Loucy (cell line): ENCODE measurements at regions not wholly inside any gene's neighbourhood (a gene's known extent, or its start where the extent isn't known, plus 50 kb on each side); places are given as distances from the start of the nearest gene placed in this dataset.

ENCODE experiments used
- H2AFZ ChIP-seq: fragments of 200-600 bp; sonication (generic); 2 replicates; pipeline ENCODE4 v1.6.0; 2016; ENCODE audit warnings: antibody characterized with exemption, mild to moderate bottlenecking, low read length, moderate library complexity
- H3F3A ChIP-seq: fragments of 200-600 bp; 2 replicates; pipeline ENCODE4 v1.6.0; 2016; ENCODE audit warnings: antibody characterized with exemption, low read depth, mild to moderate bottlenecking
- H3K27me3 ChIP-seq: fragments of 200-600 bp; sonication (generic); 2 replicates; pipeline ENCODE4 v1.6.1; 2014; ENCODE audit warnings: low read length, mild to moderate bottlenecking; ENCODE audit not compliant: insufficient read depth, poor library complexity, severe bottlenecking
- H3K36me3 ChIP-seq: fragments of 200-600 bp; sonication (generic); 2 replicates; pipeline ENCODE4 v1.6.1; 2016; ENCODE audit warnings: low read length; ENCODE audit not compliant: insufficient read depth
- H3K4me1 ChIP-seq: fragments of 200-600 bp; sonication (generic); 2 replicates; pipeline ENCODE4 v1.5.1; 2014; ENCODE audit warnings: low read length, mild to moderate bottlenecking; ENCODE audit not compliant: insufficient read depth, poor library complexity, severe bottlenecking
- H3K4me2 ChIP-seq: fragments of 200-600 bp; sonication (generic); 2 replicates; pipeline ENCODE4 v1.6.0; 2014; ENCODE audit warnings: antibody characterized with exemption, low read length, low read depth, mild to moderate bottlenecking; ENCODE audit not compliant: poor library complexity, severe bottlenecking
- H3K4me3 ChIP-seq: fragments of 200-600 bp; sonication (generic); 2 replicates; pipeline ENCODE4 v1.5.1; 2014; ENCODE audit warnings: low read length, mild to moderate bottlenecking, mixed read lengths; ENCODE audit not compliant: poor library complexity, severe bottlenecking
- H3K79me2 ChIP-seq: fragments of 200-600 bp; sonication (generic); 2 replicates; pipeline ENCODE4 v1.6.1; 2014; ENCODE audit warnings: low read length; ENCODE audit not compliant: insufficient read depth
- H3K9ac ChIP-seq: fragments of 200-600 bp; sonication (generic); 2 replicates; pipeline ENCODE4 v1.6.0; 2014; ENCODE audit warnings: mild to moderate bottlenecking, low read depth, low read length, moderate library complexity; ENCODE audit not compliant: poor library complexity, severe bottlenecking
- H3K9me2 ChIP-seq: fragments of 200-600 bp; sonication (generic); replicated peaks from 2 replicates; pipeline ENCODE4 v1.6.1; 2016; ENCODE audit warnings: low read depth, low read length, mixed read lengths
- H3K9me3 ChIP-seq: fragments of 200-600 bp; sonication (generic); 2 replicates; pipeline ENCODE4 v1.6.1; 2014; ENCODE audit warnings: mild to moderate bottlenecking, antibody characterized with exemption, low read length, low read depth; ENCODE audit not compliant: insufficient read depth
- H4K20me1 ChIP-seq: fragments of 200-600 bp; sonication (generic); 2 replicates; pipeline ENCODE4 v1.6.0; 2014; ENCODE audit warnings: antibody characterized with exemption, low read length, mild to moderate bottlenecking; ENCODE audit not compliant: insufficient read depth, poor library complexity, severe bottlenecking
- EZH2phosphoT487 ChIP-seq: fragments of 200-600 bp; IDR thresholded peaks from 2 replicates; pipeline ENCODE4 v1.6.1; 2018; ENCODE audit warnings: antibody characterized with exemption, mild to moderate bottlenecking, moderate library complexity, borderline replicate concordance
- TF ChIP-seq, protein P1 (sequence below): fragments of 200-600 bp; sonication (generic); conservative IDR thresholded peaks from 2 replicates; pipeline ENCODE4 v1.5.1; 2014; ENCODE audit warnings: mild to moderate bottlenecking, antibody characterized with exemption, low read length

DNA sequence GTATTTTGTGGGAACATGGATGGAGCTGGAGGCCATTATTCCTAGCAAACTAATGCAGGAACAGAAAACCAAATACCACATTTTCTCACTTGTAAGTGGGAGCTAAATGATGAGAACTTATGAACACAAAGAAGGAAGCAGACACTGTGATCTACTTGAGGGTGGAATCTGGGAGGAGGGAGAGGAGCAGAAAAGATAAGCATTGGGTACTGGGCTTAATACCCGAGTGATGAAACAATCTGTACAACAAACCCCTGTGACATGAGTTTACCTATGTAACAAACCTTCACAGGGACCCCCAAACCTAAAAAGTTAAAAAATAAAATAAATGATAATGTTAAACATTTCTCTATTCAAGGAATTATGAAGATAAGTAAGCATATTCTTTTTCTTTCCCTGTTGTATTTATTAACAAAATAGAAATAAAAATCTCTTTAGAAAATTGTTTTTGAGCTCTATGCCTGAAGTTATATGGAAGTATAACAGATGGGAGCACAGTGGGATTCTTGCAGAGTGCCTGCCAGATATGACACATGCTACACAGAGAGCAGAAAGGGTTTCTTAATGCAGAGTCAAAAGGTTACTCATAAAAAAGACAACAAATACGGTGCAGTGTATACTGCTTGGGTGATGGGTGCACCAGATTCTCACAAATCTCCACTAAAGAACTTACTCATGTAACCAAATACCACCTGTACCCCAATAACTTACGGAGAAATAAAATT lies 52.0 kb upstream of the SYNE2 start:
- H3K36me3 ChIP-seq: no peaks in the 10 kb centered on the region
- no peaks in the 10 kb centered on the region for H4K20me1 ChIP-seq
- H3K27me3 ChIP-seq: no peaks in the 10 kb centered on the region
- H3K9me3 ChIP-seq: no peaks in the 10 kb centered on the region
- no peak overlapping the region for H3K9ac ChIP-seq
- H3K4me3 ChIP-seq: no peak overlapping the region
- H3K79me2 ChIP-seq: no peaks in the 10 kb centered on the region
- H3F3A ChIP-seq: no peaks in the 10 kb centered on the region
- no peak overlapping the region for H3K4me2 ChIP-seq
- H3K9me2 ChIP-seq: no peaks in the 10 kb centered on the region
- no peaks in the 10 kb centered on the region for H3K4me1 ChIP-seq
- TF ChIP-seq, protein P1, sequence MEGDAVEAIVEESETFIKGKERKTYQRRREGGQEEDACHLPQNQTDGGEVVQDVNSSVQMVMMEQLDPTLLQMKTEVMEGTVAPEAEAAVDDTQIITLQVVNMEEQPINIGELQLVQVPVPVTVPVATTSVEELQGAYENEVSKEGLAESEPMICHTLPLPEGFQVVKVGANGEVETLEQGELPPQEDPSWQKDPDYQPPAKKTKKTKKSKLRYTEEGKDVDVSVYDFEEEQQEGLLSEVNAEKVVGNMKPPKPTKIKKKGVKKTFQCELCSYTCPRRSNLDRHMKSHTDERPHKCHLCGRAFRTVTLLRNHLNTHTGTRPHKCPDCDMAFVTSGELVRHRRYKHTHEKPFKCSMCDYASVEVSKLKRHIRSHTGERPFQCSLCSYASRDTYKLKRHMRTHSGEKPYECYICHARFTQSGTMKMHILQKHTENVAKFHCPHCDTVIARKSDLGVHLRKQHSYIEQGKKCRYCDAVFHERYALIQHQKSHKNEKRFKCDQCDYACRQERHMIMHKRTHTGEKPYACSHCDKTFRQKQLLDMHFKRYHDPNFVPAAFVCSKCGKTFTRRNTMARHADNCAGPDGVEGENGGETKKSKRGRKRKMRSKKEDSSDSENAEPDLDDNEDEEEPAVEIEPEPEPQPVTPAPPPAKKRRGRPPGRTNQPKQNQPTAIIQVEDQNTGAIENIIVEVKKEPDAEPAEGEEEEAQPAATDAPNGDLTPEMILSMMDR: no peak
- TF ChIP-seq EZH2phosphoT487: no peak
- H2AFZ ChIP-seq: peak overlapping the region; percentile 79
